HEK293 (cell line): ENCODE measurements at regions not wholly inside any gene's neighbourhood (a gene's known extent, or its start where the extent isn't known, plus 50 kb on each side); places are given as distances from the start of the nearest gene placed in this dataset.
"Not testable (repeated sequence)": the region's sequence is repeated elsewhere in the genome, so short reads cannot be mapped to it uniquely, and the experiment has no call there.

Experiments used
- CTCF ChIA-PET: fragments of 350-600 bp; formaldehyde crosslinking; extraction: SDS; loops from one replicate; lab custom pipeline; 2021; ENCODE audit warnings: antibody characterized with exemption; lab: Yijun Ruan, JAX
- POLR2A ChIA-PET: fragments of 300-600 bp; formaldehyde crosslinking; extraction: SDS; loops from one replicate; lab custom pipeline; 2020; ENCODE audit warnings: antibody characterized with exemption, inconsistent platforms; lab: Yijun Ruan, JAX
- H3K27ac ChIP-seq: fragments of 200-500 bp; sonication (Bioruptor generic); 2 replicates; pipeline ENCODE4 v1.5.1; 2014; ENCODE audit warnings: low read depth, low read length, control low read depth, inconsistent platforms; ENCODE audit errors: extremely low read depth
- H3K36me3 ChIP-seq, 2 experiments: fragments of 200-500 bp in 1 of 2; sonication (Bioruptor generic) in 1 of 2; 1 replicate in 1 of 2; 2 replicates in 1 of 2; pipeline ENCODE4 v1.5.1; 2014 to 2017; ENCODE audit warnings: inconsistent platforms in 2 of 2, low read length in 2 of 2; ENCODE audit not compliant: control insufficient read depth in 2 of 2, insufficient read depth in 1 of 2
- H3K4me1 ChIP-seq: fragments of 200-500 bp; sonication (Bioruptor generic); 2 replicates; pipeline ENCODE4 v1.5.1; 2014; ENCODE audit warnings: mild to moderate bottlenecking, low read length, inconsistent platforms; ENCODE audit not compliant: control insufficient read depth, insufficient read depth
- H3K4me3 ChIP-seq: 2 replicates; pipeline ENCODE4 v1.5.1; 2011; ENCODE audit warnings: low read depth, mild to moderate bottlenecking, control low read depth, low read length, moderate library complexity
- H3K9me3 ChIP-seq: fragments of 200-500 bp; sonication (Bioruptor generic); 2 replicates; pipeline ENCODE4 v1.5.1; 2014; ENCODE audit warnings: low read depth, low read length, inconsistent platforms; ENCODE audit not compliant: control insufficient read depth, insufficient read depth
- HOXC10 ChIP-seq: sonication (generic); formaldehyde crosslinking; IDR thresholded peaks from 2 replicates; pipeline ENCODE4 v1.8.1; 2023; ENCODE audit warnings: mild to moderate bottlenecking, missing genetic modification reagents
- KLF7 ChIP-seq: fragments of 450-650 bp; formaldehyde crosslinking; IDR thresholded peaks from 2 replicates; pipeline ENCODE4 v1.5.1; 2016; ENCODE audit warnings: missing biosample characterization, missing genetic modification characterization, borderline replicate concordance
- SCRT1 ChIP-seq: fragments of 450-650 bp; formaldehyde crosslinking; IDR thresholded peaks from 2 replicates; pipeline ENCODE4 v1.5.1; 2016; ENCODE audit warnings: missing biosample characterization, missing genetic modification characterization, borderline replicate concordance
- SETDB1 ChIP-seq: IDR thresholded peaks from one replicate; pipeline ENCODE4 v1.6.1; 2017; ENCODE audit warnings: mild to moderate bottlenecking, low read length, moderate library complexity, mixed read lengths; ENCODE audit not compliant: insufficient read length
- ZBTB1 ChIP-seq: fragments of 450-650 bp; formaldehyde crosslinking; IDR thresholded peaks from 2 replicates; pipeline ENCODE4 v1.5.1; 2016; ENCODE audit warnings: missing biosample characterization, missing genetic modification characterization
- ZBTB20 ChIP-seq: fragments of 450-650 bp; formaldehyde crosslinking; IDR thresholded peaks from 2 replicates; pipeline ENCODE4 v1.5.1; 2016; ENCODE audit warnings: missing biosample characterization, missing genetic modification characterization
- ZNF214 ChIP-seq: fragments of 450-650 bp; formaldehyde crosslinking; IDR thresholded peaks from 2 replicates; pipeline ENCODE4 v1.5.1; 2017; ENCODE audit warnings: missing biosample characterization, mild to moderate bottlenecking, missing genetic modification characterization, borderline replicate concordance
- ZNF274 ChIP-seq, 2 experiments: fragments of 200-500 bp in 1 of 2; fragments of 450-650 bp in 1 of 2; sonication (Bioruptor generic) in 1 of 2; formaldehyde crosslinking in 1 of 2; IDR thresholded peaks; 2 replicates each; pipeline versions ENCODE4 v1.5.1 to v1.6.1; 2014 to 2016; ENCODE audit warnings: borderline replicate concordance in 1 of 2, inconsistent platforms in 1 of 2, low read length in 1 of 2, missing biosample characterization in 1 of 2, missing genetic modification characterization in 1 of 2
- ZNF292 ChIP-seq: fragments of 450-650 bp; formaldehyde crosslinking; IDR thresholded peaks from 2 replicates; pipeline ENCODE4 v1.5.1; 2016; ENCODE audit warnings: low read depth, missing biosample characterization, missing genetic modification characterization, borderline replicate concordance
- ZNF335 ChIP-seq: fragments of 450-650 bp; formaldehyde crosslinking; conservative IDR thresholded peaks from 2 replicates; pipeline ENCODE4 v1.5.1; 2016; ENCODE audit warnings: missing biosample characterization, missing genetic modification characterization
- ZNF521 ChIP-seq: fragments of 450-650 bp; formaldehyde crosslinking; IDR thresholded peaks from 2 replicates; pipeline ENCODE4 v1.5.1; 2017; ENCODE audit warnings: missing biosample characterization, mild to moderate bottlenecking, missing genetic modification characterization
- ZNF585B ChIP-seq: fragments of 450-650 bp; formaldehyde crosslinking; IDR thresholded peaks from 2 replicates; pipeline ENCODE4 v1.5.1; 2016; ENCODE audit warnings: missing biosample characterization, missing genetic modification characterization
- ZNF629 ChIP-seq: fragments of 450-650 bp; formaldehyde crosslinking; IDR thresholded peaks from 2 replicates; pipeline ENCODE4 v1.5.1; 2017; ENCODE audit warnings: missing biosample characterization, missing genetic modification characterization
- ZNF701 ChIP-seq: fragments of 450-650 bp; formaldehyde crosslinking; IDR thresholded peaks from 2 replicates; pipeline ENCODE4 v1.5.1; 2016; ENCODE audit warnings: missing biosample characterization, missing genetic modification characterization
- ZNF843 ChIP-seq: fragments of 450-650 bp; formaldehyde crosslinking; IDR thresholded peaks from 2 replicates; pipeline ENCODE4 v1.5.1; 2016; ENCODE audit warnings: missing biosample characterization, missing genetic modification characterization
- TF ChIP-seq, protein P1 (sequence below): fragments of 450-650 bp; formaldehyde crosslinking; IDR thresholded peaks from 2 replicates; pipeline ENCODE4 v1.5.1; 2016; ENCODE audit warnings: missing biosample characterization, missing genetic modification characterization
- TF ChIP-seq, protein P2 (sequence below): fragments of 450-650 bp; formaldehyde crosslinking; IDR thresholded peaks from 2 replicates; pipeline ENCODE4 v1.5.1; 2016; ENCODE audit warnings: missing biosample characterization, missing genetic modification characterization
- TF ChIP-seq, protein P3 (sequence below): fragments of 450-650 bp; formaldehyde crosslinking; IDR thresholded peaks from 2 replicates; pipeline ENCODE4 v1.5.1; 2016; ENCODE audit warnings: missing biosample characterization, missing genetic modification characterization, borderline replicate concordance

DNA sequence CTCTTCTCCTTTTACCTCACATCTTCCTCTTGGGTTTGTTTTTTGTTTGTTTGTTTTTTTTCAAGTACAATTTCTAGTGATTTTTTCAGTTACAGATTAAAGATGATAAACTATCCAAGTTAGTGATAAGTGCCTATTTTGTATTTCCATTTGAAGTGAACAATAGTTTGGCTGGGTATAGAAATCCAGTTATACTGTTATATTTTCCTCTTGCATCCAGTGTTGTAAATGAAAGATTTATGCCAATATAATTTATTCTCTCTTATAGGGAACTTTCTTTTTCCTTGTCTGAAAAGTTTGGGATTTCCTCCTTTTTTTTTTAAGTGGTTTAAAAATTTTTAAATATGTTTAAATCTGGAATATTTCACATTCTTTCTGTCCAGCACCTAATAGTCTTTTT lies 169.4 kb downstream of the CPEB2 start:
- TF ChIP-seq SETDB1, result peak; percentile 21
- no peak for TF ChIP-seq ZNF843
- TF ChIP-seq ZNF292 (tag by site-specific recombination), result no peak
- no peak for TF ChIP-seq ZNF214 (tag by site-specific recombination)
- no peak for TF ChIP-seq ZNF629 (tag by site-specific recombination)
- TF ChIP-seq ZNF521, result no peak
- no peak for TF ChIP-seq ZNF701
- TF ChIP-seq ZNF274 (IDR thresholded peaks at IDR 0.05; ENCODE audit: low read length), result no peak
- no peak for TF ChIP-seq ZNF274 (tag by site-specific recombination; IDR thresholded peaks at IDR 0.05; ENCODE audit: borderline replicate concordance)
- TF ChIP-seq, all 188 proteins: peak for 1
- Histone ChIP-seq H3K27ac (no peak overlapping the region), H3K36me3 (no peaks in the 10 kb centered on the region), H3K4me3 (no peak overlapping the region), H3K4me1 (no peaks in the 10 kb centered on the region), H3K9me3 (no peaks in the 10 kb centered on the region)
- ChIA-PET POLR2A (no interaction called here), CTCF (interaction anchor here (0.6 kb wide), 1 partner anchor 480 kb away, joined by 3 read pairs; no protein-coding TSS in a partner anchor)

DNA sequence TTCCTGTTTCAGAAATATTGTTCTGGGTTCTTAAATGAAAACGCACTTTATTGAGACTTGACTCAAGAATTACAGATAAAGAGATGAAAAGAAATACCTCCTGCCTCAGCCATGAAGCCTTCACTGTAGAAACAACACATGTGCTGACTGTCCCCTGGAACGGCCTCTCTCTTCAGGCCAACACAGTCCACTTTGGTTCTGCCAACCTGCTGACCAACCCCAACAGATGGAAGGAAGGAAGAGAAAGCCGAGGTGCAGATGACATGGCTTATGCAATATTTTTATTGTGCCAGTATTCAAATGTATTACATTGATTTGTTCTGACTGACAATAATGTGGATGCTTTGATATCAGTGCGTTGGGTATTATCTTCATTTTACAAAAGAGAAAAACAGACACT lies 171.0 kb downstream of the CPEB2 start:
- H3K9me3 ChIP-seq, result no peaks in the 10 kb centered on the region
- no peak overlapping the region for H3K4me3 ChIP-seq
- no peaks in the 10 kb centered on the region for H3K4me1 ChIP-seq
- H3K36me3 ChIP-seq, result no peaks in the 10 kb centered on the region
- TF ChIP-seq SCRT1, result no peak
- TF ChIP-seq, protein P1, sequence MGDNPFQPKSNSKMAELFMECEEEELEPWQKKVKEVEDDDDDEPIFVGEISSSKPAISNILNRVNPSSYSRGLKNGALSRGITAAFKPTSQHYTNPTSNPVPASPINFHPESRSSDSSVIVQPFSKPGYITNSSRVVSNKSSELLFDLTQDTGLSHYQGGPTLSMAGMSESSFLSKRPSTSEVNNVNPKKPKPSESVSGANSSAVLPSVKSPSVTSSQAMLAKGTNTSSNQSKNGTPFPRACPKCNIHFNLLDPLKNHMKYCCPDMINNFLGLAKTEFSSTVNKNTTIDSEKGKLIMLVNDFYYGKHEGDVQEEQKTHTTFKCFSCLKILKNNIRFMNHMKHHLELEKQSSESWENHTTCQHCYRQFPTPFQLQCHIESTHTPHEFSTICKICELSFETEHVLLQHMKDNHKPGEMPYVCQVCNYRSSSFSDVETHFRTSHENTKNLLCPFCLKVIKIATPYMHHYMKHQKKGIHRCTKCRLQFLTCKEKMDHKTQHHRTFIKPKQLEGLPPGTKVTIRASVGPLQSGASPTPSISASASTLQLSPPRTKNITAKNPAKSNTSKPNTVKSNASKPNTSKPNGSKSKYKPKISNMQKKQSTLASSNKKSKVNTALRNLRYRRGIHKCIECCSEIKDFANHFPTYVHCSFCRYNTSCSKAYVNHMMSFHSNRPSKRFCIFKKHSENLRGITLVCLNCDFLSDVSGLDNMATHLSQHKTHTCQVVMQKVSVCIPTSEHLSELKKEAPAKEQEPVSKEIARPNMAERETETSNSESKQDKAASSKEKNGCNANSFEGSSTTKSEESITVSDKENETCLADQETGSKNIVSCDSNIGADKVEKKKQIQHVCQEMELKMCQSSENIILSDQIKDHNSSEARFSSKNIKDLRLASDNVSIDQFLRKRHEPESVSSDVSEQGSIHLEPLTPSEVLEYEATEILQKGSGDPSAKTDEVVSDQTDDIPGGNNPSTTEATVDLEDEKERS, result no peak
- TF ChIP-seq, protein P2, sequence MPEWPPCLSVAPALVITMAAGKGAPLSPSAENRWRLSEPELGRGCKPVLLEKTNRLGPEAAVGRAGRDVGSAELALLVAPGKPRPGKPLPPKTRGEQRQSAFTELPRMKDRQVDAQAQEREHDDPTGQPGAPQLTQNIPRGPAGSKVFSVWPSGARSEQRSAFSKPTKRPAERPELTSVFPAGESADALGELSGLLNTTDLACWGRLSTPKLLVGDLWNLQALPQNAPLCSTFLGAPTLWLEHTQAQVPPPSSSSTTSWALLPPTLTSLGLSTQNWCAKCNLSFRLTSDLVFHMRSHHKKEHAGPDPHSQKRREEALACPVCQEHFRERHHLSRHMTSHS, result no peak
- no peak for TF ChIP-seq ZBTB20 (tag by site-specific recombination)
- no peak for TF ChIP-seq ZBTB1
- TF ChIP-seq ZNF335 (tag by site-specific recombination), result no peak
- no peak for TF ChIP-seq HOXC10
- no peak for TF ChIP-seq ZNF274 (IDR thresholded peaks at IDR 0.05; ENCODE audit: low read length)
- no peak for TF ChIP-seq ZNF274 (tag by site-specific recombination; IDR thresholded peaks at IDR 0.05; ENCODE audit: borderline replicate concordance)
- TF ChIP-seq, protein P3, sequence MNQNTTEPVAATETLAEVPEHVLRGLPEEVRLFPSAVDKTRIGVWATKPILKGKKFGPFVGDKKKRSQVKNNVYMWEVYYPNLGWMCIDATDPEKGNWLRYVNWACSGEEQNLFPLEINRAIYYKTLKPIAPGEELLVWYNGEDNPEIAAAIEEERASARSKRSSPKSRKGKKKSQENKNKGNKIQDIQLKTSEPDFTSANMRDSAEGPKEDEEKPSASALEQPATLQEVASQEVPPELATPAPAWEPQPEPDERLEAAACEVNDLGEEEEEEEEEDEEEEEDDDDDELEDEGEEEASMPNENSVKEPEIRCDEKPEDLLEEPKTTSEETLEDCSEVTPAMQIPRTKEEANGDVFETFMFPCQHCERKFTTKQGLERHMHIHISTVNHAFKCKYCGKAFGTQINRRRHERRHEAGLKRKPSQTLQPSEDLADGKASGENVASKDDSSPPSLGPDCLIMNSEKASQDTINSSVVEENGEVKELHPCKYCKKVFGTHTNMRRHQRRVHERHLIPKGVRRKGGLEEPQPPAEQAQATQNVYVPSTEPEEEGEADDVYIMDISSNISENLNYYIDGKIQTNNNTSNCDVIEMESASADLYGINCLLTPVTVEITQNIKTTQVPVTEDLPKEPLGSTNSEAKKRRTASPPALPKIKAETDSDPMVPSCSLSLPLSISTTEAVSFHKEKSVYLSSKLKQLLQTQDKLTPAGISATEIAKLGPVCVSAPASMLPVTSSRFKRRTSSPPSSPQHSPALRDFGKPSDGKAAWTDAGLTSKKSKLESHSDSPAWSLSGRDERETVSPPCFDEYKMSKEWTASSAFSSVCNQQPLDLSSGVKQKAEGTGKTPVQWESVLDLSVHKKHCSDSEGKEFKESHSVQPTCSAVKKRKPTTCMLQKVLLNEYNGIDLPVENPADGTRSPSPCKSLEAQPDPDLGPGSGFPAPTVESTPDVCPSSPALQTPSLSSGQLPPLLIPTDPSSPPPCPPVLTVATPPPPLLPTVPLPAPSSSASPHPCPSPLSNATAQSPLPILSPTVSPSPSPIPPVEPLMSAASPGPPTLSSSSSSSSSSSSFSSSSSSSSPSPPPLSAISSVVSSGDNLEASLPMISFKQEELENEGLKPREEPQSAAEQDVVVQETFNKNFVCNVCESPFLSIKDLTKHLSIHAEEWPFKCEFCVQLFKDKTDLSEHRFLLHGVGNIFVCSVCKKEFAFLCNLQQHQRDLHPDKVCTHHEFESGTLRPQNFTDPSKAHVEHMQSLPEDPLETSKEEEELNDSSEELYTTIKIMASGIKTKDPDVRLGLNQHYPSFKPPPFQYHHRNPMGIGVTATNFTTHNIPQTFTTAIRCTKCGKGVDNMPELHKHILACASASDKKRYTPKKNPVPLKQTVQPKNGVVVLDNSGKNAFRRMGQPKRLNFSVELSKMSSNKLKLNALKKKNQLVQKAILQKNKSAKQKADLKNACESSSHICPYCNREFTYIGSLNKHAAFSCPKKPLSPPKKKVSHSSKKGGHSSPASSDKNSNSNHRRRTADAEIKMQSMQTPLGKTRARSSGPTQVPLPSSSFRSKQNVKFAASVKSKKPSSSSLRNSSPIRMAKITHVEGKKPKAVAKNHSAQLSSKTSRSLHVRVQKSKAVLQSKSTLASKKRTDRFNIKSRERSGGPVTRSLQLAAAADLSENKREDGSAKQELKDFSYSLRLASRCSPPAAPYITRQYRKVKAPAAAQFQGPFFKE (tag by site-specific recombination), result no peak
- TF ChIP-seq KLF7 (tag by site-specific recombination), result no peak
- no peak for TF ChIP-seq ZNF585B (tag by site-specific recombination)
- H3K27ac ChIP-seq, result no peak overlapping the region
- ChIA-PET CTCF (no interaction called here), POLR2A (no interaction called here)

DNA sequence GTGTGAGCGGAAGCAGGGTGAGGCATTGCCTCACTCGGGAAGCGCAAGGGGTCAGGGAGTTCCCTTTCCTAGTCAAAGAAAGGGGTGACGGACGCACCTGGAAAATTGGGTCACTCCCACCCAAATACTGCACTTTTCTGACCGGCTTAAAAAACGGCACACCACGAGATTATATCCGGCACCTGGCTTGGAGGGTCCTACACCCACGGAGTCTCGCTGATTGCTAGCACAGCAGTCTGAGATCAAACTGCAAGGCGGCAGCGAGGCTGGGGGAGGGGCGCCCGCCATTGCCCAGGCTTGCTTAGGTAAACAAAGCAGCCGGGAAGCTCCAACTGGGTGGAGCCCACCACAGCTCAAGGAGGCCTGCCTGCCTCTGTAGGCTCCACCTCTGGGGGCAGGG lies 171.9 kb downstream of the CPEB2 start:
- H3K27ac ChIP-seq, H3K9me3 ChIP-seq, H3K4me3 ChIP-seq, CTCF ChIA-PET, H3K4me1 ChIP-seq, H3K36me3 ChIP-seq, POLR2A ChIA-PET: not testable (repeated sequence)

DNA sequence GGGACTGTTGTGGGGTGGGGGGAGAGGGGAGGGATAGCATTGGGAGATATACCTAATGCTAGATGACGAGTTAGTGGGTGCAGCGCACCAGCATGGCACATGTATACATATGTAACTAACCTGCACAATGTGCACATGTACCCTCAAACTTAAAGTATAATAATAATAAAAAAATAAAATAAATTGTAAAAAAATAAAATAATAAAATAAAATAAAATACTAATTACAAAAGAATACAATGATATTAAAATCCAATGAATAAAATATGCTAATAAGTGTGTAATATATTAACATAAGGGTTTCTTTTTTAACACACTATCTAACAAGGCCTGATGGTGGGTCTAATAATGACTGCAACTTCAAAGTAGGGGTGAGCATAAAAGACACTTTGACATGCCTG lies 177.6 kb downstream of the CPEB2 start:
- H3K9me3 ChIP-seq, H3K4me3 ChIP-seq, CTCF ChIA-PET, H3K36me3 ChIP-seq, POLR2A ChIA-PET, H3K4me1 ChIP-seq, H3K27ac ChIP-seq: not testable (repeated sequence)
